GM12875 (cell line): ENCODE measurements at regions not wholly inside any gene's neighbourhood (a gene's known extent, or its start where the extent isn't known, plus 50 kb on each side); places are given as distances from the start of the nearest gene placed in this dataset.

Experiments used
- H3K4me3 ChIP-seq: one replicate; pipeline ENCODE4 v1.5.1; 2011; ENCODE audit warnings: low read depth, low read length, control low read depth
- TF ChIP-seq, protein P1 (sequence below): IDR thresholded peaks from 2 replicates; pipeline ENCODE4 v1.5.1; 2011; ENCODE audit warnings: low read depth, mild to moderate bottlenecking, control low read depth, inconsistent platforms, low read length, moderate library complexity, borderline replicate concordance; ENCODE audit not compliant: insufficient read depth

- TF ChIP-seq, protein P1, sequence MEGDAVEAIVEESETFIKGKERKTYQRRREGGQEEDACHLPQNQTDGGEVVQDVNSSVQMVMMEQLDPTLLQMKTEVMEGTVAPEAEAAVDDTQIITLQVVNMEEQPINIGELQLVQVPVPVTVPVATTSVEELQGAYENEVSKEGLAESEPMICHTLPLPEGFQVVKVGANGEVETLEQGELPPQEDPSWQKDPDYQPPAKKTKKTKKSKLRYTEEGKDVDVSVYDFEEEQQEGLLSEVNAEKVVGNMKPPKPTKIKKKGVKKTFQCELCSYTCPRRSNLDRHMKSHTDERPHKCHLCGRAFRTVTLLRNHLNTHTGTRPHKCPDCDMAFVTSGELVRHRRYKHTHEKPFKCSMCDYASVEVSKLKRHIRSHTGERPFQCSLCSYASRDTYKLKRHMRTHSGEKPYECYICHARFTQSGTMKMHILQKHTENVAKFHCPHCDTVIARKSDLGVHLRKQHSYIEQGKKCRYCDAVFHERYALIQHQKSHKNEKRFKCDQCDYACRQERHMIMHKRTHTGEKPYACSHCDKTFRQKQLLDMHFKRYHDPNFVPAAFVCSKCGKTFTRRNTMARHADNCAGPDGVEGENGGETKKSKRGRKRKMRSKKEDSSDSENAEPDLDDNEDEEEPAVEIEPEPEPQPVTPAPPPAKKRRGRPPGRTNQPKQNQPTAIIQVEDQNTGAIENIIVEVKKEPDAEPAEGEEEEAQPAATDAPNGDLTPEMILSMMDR = peak; percentile 48; the same call in 1 of the 2 replicates
- no peak overlapping the region for H3K4me3 ChIP-seq
Measured at GRCh38 chr11:82676483-82677094, 57.1 kb downstream of the FAM181B start.

DNA sequence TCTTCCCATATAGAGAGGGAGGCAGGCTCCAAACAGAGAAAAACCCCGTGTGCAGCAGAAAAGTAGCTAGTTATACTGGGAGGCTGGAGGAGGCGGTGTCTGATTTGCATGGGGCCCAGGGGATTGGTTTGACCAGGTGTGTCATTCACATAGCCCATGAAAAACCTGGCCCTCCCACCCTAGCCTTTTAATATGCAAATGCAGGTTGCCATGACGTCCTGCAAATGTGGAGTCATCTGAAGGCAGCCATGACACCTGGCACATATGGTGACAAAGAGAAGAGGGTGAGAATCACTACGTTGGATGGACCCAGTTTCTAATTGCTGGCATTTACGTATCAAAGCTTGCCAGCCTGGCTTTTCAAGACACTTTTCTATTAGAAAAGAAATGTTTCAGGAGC is 57.8 kb downstream of the FAM181B start:
- H3K4me3 ChIP-seq = no peak overlapping the region
- TF ChIP-seq, protein P1 = no peak

DNA sequence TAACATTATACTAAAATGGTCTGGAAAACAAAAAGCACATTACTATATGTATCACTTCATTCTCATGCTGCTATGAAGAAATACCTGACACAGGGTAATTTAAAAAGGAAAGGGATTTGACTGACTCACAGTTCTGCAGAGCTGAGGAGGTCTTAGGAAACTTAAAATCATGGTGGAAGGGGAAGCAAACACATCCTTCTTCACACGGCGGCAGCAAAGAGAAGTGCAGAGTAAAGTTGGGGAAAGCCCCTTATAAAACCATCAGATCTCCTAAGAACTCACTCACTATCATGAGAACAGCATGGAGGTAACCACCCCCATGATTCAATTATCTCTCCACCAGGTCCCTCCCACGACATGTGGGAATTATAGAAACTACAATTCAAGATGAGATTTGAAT is 60.0 kb downstream of the FAM181B start:
- H3K4me3 ChIP-seq = no peak overlapping the region
- TF ChIP-seq, protein P1 = no peak

- TF ChIP-seq, protein P1 = no peak
- no peak overlapping the region for H3K4me3 ChIP-seq
Measured at GRCh38 chr11:82671451-82671850, 62.2 kb downstream of the FAM181B start.

DNA sequence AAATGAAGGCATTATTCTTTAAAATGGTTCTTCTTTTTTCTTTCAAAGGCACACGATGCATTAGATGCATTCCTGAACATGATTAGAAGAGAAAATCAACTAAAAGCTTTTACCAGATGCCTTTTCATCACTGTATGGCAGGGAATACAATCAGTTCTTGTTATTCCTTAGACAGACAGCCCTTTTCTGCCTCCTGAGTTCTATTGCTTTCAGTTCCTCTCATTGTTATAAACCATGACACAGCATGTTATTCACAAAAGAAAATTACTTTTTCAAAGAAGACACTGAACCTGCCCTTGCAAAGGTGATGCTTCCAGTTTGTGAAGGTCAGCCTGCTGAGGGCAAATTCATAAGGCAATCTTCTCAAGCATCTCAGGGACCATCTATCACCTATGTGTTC is 70.1 kb downstream of the FAM181B start:
- TF ChIP-seq, protein P1 = no peak

GRCh38 chr11:82653752-82654151 is 79.9 kb downstream of the FAM181B start:
- TF ChIP-seq, protein P1 = no peak
- no peak overlapping the region for H3K4me3 ChIP-seq

More for the DNA sequence above, 70.1 kb downstream of the FAM181B start:
- no peak overlapping the region for H3K4me3 ChIP-seq

- H3K4me3 ChIP-seq = no peak overlapping the region
- TF ChIP-seq, protein P1 = no peak
Measured at GRCh38 chr11:82639251-82639650, 94.4 kb downstream of the FAM181B start.
